ENCODE measurements at regions not wholly inside any gene's neighbourhood (a gene's known extent, or its start where the extent isn't known, plus 50 kb on each side); places are given as distances from the start of the nearest gene placed in this dataset.

GRCh38 chr3:10600296-10600714 lies 94.9 kb upstream of the ATP2B2 start:
- no peak overlapping the region for H4K8ac ChIP-seq (ENCODE audit: low read depth, low read length)
- no peaks in the 10 kb centered on the region for H3K4me1 ChIP-seq (ENCODE audit: control insufficient read depth, low read depth, low read length)
- no peaks in the 10 kb centered on the region for H3K79me1 ChIP-seq (ENCODE audit: low read length)
- H3K23ac ChIP-seq (ENCODE audit: low read length), result no peak overlapping the region
- no peak overlapping the region for H3K18ac ChIP-seq (ENCODE audit: low read length)
- H3K9ac ChIP-seq (ENCODE audit: low read length), result no peak overlapping the region
- no peak for DNase-seq
- H3K4me3 ChIP-seq (ENCODE audit: low read length), result no peak overlapping the region
- no peak overlapping the region for H2BK5ac ChIP-seq (ENCODE audit: low read length)
- H3K4ac ChIP-seq (ENCODE audit: low read depth, low read length), result no peak overlapping the region
- H2BK120ac ChIP-seq (ENCODE audit: low read depth, low read length), result no peak overlapping the region
- H3K56ac ChIP-seq (ENCODE audit: low read length), result no peak overlapping the region
- H4K5ac ChIP-seq (ENCODE audit: low read length), result no peak overlapping the region
- H3K27ac ChIP-seq (ENCODE audit: low read depth, low read length), result no peak overlapping the region
- H3K4me2 ChIP-seq (ENCODE audit: low read length), result no peak overlapping the region
- no peaks in the 10 kb centered on the region for H3K27me3 ChIP-seq (ENCODE audit: insufficient read depth, low read length, poor library complexity)
- H3K79me2 ChIP-seq (ENCODE audit: control insufficient read depth, insufficient read depth, low read length), result no peaks in the 10 kb centered on the region
- no CpG with 5 or more reads among the region's 8 CpGs for WGBS (ENCODE audit: extremely low coverage, insufficient coverage, low lambda C conversion rate)
- no peak overlapping the region for H2AK5ac ChIP-seq (ENCODE audit: low read length)
- H3K36me3 ChIP-seq (ENCODE audit: control insufficient read depth, insufficient read depth, low read length), result no peaks in the 10 kb centered on the region
- no peak overlapping the region for H2BK15ac ChIP-seq (replicated peaks; ENCODE audit: low read depth)

DNA sequence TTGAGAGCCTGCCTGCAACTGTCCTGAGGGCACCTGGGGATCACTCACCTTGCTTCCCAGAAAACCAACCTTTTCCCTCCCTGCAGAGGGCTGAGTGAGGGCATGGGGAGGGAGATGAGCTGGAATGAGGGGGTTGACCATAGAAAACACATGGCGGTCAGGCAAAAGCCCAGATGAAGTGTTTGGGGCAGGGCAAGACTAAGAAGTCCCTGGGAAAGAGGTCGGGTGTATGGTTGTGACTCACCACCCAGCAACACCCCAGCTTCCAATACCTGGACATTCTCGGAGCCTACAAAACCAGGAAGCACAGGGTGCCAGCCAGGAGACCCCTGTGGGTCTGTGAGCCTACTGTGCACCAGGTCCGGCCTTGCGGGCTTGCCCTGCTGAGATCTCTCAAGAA lies 95.3 kb upstream of the ATP2B2 start:
- Histone ChIP-seq H2BK15ac (replicated peaks; ENCODE audit: low read depth) (no peak overlapping the region), H3K56ac (ENCODE audit: low read length) (no peak overlapping the region), H2BK5ac (ENCODE audit: low read length) (no peak overlapping the region), H3K9ac (ENCODE audit: low read length) (no peak overlapping the region), H3K79me2 (ENCODE audit: control insufficient read depth, insufficient read depth, low read length) (no peaks in the 10 kb centered on the region), H3K4me1 (ENCODE audit: control insufficient read depth, low read depth, low read length) (no peaks in the 10 kb centered on the region), H3K4me3 (ENCODE audit: low read length) (no peak overlapping the region), H3K23ac (ENCODE audit: low read length) (no peak overlapping the region), H3K18ac (ENCODE audit: low read length) (no peak overlapping the region), H3K4me2 (ENCODE audit: low read length) (no peak overlapping the region), H3K79me1 (ENCODE audit: low read length) (no peaks in the 10 kb centered on the region), H3K4ac (ENCODE audit: low read depth, low read length) (no peak overlapping the region), H4K5ac (ENCODE audit: low read length) (no peak overlapping the region), H4K8ac (ENCODE audit: low read depth, low read length) (no peak overlapping the region), H3K36me3 (ENCODE audit: control insufficient read depth, insufficient read depth, low read length) (no peaks in the 10 kb centered on the region), H2AK5ac (ENCODE audit: low read length) (no peak overlapping the region), H2BK120ac (ENCODE audit: low read depth, low read length) (no peak overlapping the region), H3K27ac (ENCODE audit: low read depth, low read length) (no peak overlapping the region), H3K27me3 (ENCODE audit: insufficient read depth, low read length, poor library complexity) (no peaks in the 10 kb centered on the region)
- no CpG with 5 or more reads among the region's 5 CpGs for WGBS (ENCODE audit: extremely low coverage, insufficient coverage, low lambda C conversion rate)
- DNase-seq, result no peak

DNA sequence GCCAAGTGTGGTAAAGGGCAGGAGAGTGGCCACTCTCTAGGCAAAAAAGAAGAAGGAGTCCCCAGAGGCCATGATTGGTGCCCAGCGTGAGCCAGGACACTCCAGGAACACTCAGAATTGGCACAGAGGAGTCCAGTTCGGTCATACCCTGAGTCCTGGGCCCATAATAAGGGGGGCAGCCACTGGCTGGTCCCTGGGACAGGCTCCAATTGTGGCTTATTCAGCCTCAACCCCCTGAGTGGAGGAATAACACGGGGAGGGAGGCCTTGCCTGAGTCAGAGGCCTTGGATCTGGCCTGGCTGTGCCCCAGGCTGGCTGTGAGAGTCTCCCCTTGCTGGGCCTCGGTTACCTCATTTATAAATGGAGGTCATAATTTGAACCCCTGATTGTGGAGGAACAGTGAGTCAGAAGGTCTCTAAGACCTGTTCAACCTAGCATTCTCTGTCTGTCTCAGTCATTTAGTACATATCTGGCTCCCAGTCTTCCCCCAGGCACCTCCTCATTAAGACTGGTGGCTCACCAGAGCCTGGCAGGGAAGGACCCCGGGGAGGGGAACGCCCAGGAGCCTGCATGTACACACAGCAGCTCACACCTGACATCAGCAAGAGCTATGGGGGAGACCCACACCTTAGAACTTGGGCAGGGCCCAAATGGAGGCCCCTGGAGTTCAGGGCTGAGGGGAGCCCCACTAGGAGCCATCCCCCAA lies 95.9 kb upstream of the ATP2B2 start:
- Histone ChIP-seq H3K4me3 (ENCODE audit: low read length) (no peak overlapping the region), H2BK5ac (ENCODE audit: low read length) (no peak overlapping the region), H3K79me2 (ENCODE audit: control insufficient read depth, insufficient read depth, low read length) (no peaks in the 10 kb centered on the region), H3K56ac (ENCODE audit: low read length) (no peak overlapping the region), H3K36me3 (ENCODE audit: control insufficient read depth, insufficient read depth, low read length) (no peaks in the 10 kb centered on the region), H2BK15ac (replicated peaks; ENCODE audit: low read depth) (no peak overlapping the region), H3K4ac (ENCODE audit: low read depth, low read length) (no peak overlapping the region), H3K4me1 (ENCODE audit: control insufficient read depth, low read depth, low read length) (no peaks in the 10 kb centered on the region), H3K27me3 (ENCODE audit: insufficient read depth, low read length, poor library complexity) (no peaks in the 10 kb centered on the region), H3K18ac (ENCODE audit: low read length) (no peak overlapping the region), H3K79me1 (ENCODE audit: low read length) (no peaks in the 10 kb centered on the region), H3K9ac (ENCODE audit: low read length) (no peak overlapping the region), H3K27ac (ENCODE audit: low read depth, low read length) (no peak overlapping the region), H2BK120ac (ENCODE audit: low read depth, low read length) (no peak overlapping the region), H4K8ac (ENCODE audit: low read depth, low read length) (no peak overlapping the region), H4K5ac (ENCODE audit: low read length) (no peak overlapping the region), H3K4me2 (ENCODE audit: low read length) (no peak overlapping the region), H2AK5ac (ENCODE audit: low read length) (no peak overlapping the region), H3K23ac (ENCODE audit: low read length) (no peak overlapping the region)
- DNase-seq, result no peak
- no CpG with 5 or more reads among the region's 6 CpGs for WGBS (ENCODE audit: extremely low coverage, insufficient coverage, low lambda C conversion rate)

- Histone ChIP-seq H3K27me3 (ENCODE audit: insufficient read depth, low read length, poor library complexity) (no peaks in the 10 kb centered on the region), H3K79me2 (ENCODE audit: control insufficient read depth, insufficient read depth, low read length) (no peaks in the 10 kb centered on the region), H3K79me1 (ENCODE audit: low read length) (no peaks in the 10 kb centered on the region), H2BK120ac (ENCODE audit: low read depth, low read length) (no peak overlapping the region), H3K23ac (ENCODE audit: low read length) (no peak overlapping the region), H3K9ac (ENCODE audit: low read length) (no peak overlapping the region), H4K8ac (ENCODE audit: low read depth, low read length) (no peak overlapping the region), H3K4me3 (ENCODE audit: low read length) (no peak overlapping the region), H2AK5ac (ENCODE audit: low read length) (no peak overlapping the region), H3K4me2 (ENCODE audit: low read length) (no peak overlapping the region), H3K36me3 (ENCODE audit: control insufficient read depth, insufficient read depth, low read length) (no peaks in the 10 kb centered on the region), H3K4me1 (ENCODE audit: control insufficient read depth, low read depth, low read length) (no peaks in the 10 kb centered on the region), H3K27ac (ENCODE audit: low read depth, low read length) (no peak overlapping the region), H3K4ac (ENCODE audit: low read depth, low read length) (no peak overlapping the region), H3K56ac (ENCODE audit: low read length) (no peak overlapping the region), H2BK15ac (replicated peaks; ENCODE audit: low read depth) (no peak overlapping the region), H4K5ac (ENCODE audit: low read length) (no peak overlapping the region), H3K18ac (ENCODE audit: low read length) (no peak overlapping the region), H2BK5ac (ENCODE audit: low read length) (no peak overlapping the region)
- no CpG with 5 or more reads among the region's 5 CpGs for WGBS (ENCODE audit: extremely low coverage, insufficient coverage, low lambda C conversion rate)
- DNase-seq, result no peak
Observed at GRCh38 chr3:10601857-10602230, 96.5 kb upstream of the ATP2B2 start.

- Histone ChIP-seq H3K4me3 (ENCODE audit: low read length) (no peak overlapping the region), H2BK120ac (ENCODE audit: low read depth, low read length) (no peak overlapping the region), H3K4ac (ENCODE audit: low read depth, low read length) (no peak overlapping the region), H3K27ac (ENCODE audit: low read depth, low read length) (no peak overlapping the region), H3K23ac (ENCODE audit: low read length) (no peak overlapping the region), H3K4me2 (ENCODE audit: low read length) (no peak overlapping the region), H2BK15ac (replicated peaks; ENCODE audit: low read depth) (no peak overlapping the region), H3K79me2 (ENCODE audit: control insufficient read depth, insufficient read depth, low read length) (no peaks in the 10 kb centered on the region), H4K5ac (ENCODE audit: low read length) (no peak overlapping the region), H3K4me1 (ENCODE audit: control insufficient read depth, low read depth, low read length) (no peaks in the 10 kb centered on the region), H3K9ac (ENCODE audit: low read length) (no peak overlapping the region), H3K36me3 (ENCODE audit: control insufficient read depth, insufficient read depth, low read length) (no peaks in the 10 kb centered on the region), H3K56ac (ENCODE audit: low read length) (no peak overlapping the region), H3K27me3 (ENCODE audit: insufficient read depth, low read length, poor library complexity) (no peaks in the 10 kb centered on the region), H3K18ac (ENCODE audit: low read length) (no peak overlapping the region), H2BK5ac (ENCODE audit: low read length) (no peak overlapping the region), H3K79me1 (ENCODE audit: low read length) (no peaks in the 10 kb centered on the region), H4K8ac (ENCODE audit: low read depth, low read length) (no peak overlapping the region), H2AK5ac (ENCODE audit: low read length) (no peak overlapping the region)
- no CpG with 5 or more reads among the region's 7 CpGs for WGBS (ENCODE audit: extremely low coverage, insufficient coverage, low lambda C conversion rate)
- no peak for DNase-seq
Observed at GRCh38 chr3:10602271-10602670, 96.9 kb upstream of the ATP2B2 start.
